GM23338 (cell line): ENCODE measurements at regions not wholly inside any gene's neighbourhood (a gene's known extent, or its start where the extent isn't known, plus 50 kb on each side); places are given as distances from the start of the nearest gene placed in this dataset.

Experiments used
- ATAC-seq: fragments of 200-7000 bp; cut with Tn5 transposase; 3 replicates; pipeline ENCODE4 v1.9.1; 2020
- DNase-seq: peaks from one replicate; pipeline ENCODE4 v3.0.0-alpha.2; 2015; ENCODE audit warnings: low spot score
- H2AFZ ChIP-seq: fragments of 200-600 bp; sonication (generic); 2 replicates; pipeline ENCODE4 v1.8.0; 2016; ENCODE audit warnings: antibody characterized with exemption, mild to moderate bottlenecking, moderate library complexity
- H3F3A ChIP-seq: fragments of 200-600 bp; sonication (generic); replicated peaks from 2 replicates; pipeline ENCODE4 v1.8.0; 2017; ENCODE audit warnings: antibody characterized with exemption, mixed run types, low read depth
- H3K27ac ChIP-seq: fragments of 200-600 bp; sonication (generic); 2 replicates; pipeline ENCODE4 v1.6.1; 2016; ENCODE audit warnings: low read depth
- H3K27me3 ChIP-seq: fragments of 200-600 bp; sonication (generic); 2 replicates; pipeline ENCODE4 v1.8.0; 2016; ENCODE audit warnings: mild to moderate bottlenecking, mixed run types, moderate library complexity; ENCODE audit not compliant: insufficient read depth
- H3K36me3 ChIP-seq: fragments of 200-600 bp; sonication (generic); 2 replicates; pipeline ENCODE4 v1.8.0; 2016; ENCODE audit warnings: mild to moderate bottlenecking; ENCODE audit not compliant: insufficient read depth
- H3K4me1 ChIP-seq: fragments of 200-600 bp; sonication (generic); 2 replicates; pipeline ENCODE4 v1.8.0; 2016; ENCODE audit warnings: mild to moderate bottlenecking, moderate library complexity; ENCODE audit not compliant: insufficient read depth
- H3K4me2 ChIP-seq: fragments of 200-600 bp; sonication (generic); 2 replicates; pipeline ENCODE4 v1.7.1; 2017; ENCODE audit warnings: mixed run types
- H3K4me3 ChIP-seq: fragments of 200-600 bp; sonication (generic); 2 replicates; pipeline ENCODE4 v1.6.1; 2016; ENCODE audit warnings: mixed run types
- H3K79me2 ChIP-seq: fragments of 200-600 bp; sonication (generic); replicated peaks from 2 replicates; pipeline ENCODE4 v1.8.0; 2017; ENCODE audit warnings: mild to moderate bottlenecking; ENCODE audit not compliant: insufficient read depth
- H3K9me2 ChIP-seq: fragments of 200-600 bp; sonication (generic); 2 replicates; pipeline ENCODE4 v1.8.0; 2017; ENCODE audit not compliant: insufficient read depth
- H4K20me1 ChIP-seq: fragments of 200-600 bp; sonication (generic); replicated peaks from 2 replicates; pipeline ENCODE4 v1.8.0; 2017; ENCODE audit warnings: mild to moderate bottlenecking; ENCODE audit not compliant: insufficient read depth
- H3K27ac Mint-ChIP-seq: 2 replicates; pipeline ENCODE4 v1.8.0; 2020; ENCODE audit warnings: inconsistent platforms, mild to moderate bottlenecking, moderate library complexity, mixed read lengths
- H3K27me3 Mint-ChIP-seq: 3 replicates; pipeline ENCODE4 v1.8.0; 2022; ENCODE audit warnings: low read depth, mild to moderate bottlenecking, moderate library complexity, mixed read lengths, inconsistent platforms; ENCODE audit not compliant: insufficient read depth, poor library complexity
- H3K36me3 Mint-ChIP-seq: 3 replicates; pipeline ENCODE4 v1.8.0; 2021; ENCODE audit warnings: low read depth, mild to moderate bottlenecking, inconsistent platforms, moderate library complexity, mixed read lengths
- H3K4me1 Mint-ChIP-seq: 3 replicates; pipeline ENCODE4 v1.8.0; 2020; ENCODE audit warnings: mild to moderate bottlenecking, inconsistent platforms, mixed read lengths
- H3K4me3 Mint-ChIP-seq: 3 replicates; pipeline ENCODE4 v1.8.0; 2021; ENCODE audit warnings: moderate library complexity, mild to moderate bottlenecking, inconsistent platforms, mixed read lengths
- H3K9me3 Mint-ChIP-seq: 3 replicates; pipeline ENCODE4 v1.8.0; 2020; ENCODE audit warnings: moderate library complexity, mild to moderate bottlenecking, inconsistent platforms, mixed read lengths
- CREB1 ChIP-seq: fragments of 250-450 bp; sonication (Bioruptor Pico); IDR thresholded peaks from 2 replicates; pipeline ENCODE4 v1.5.0; 2020; ENCODE audit warnings: low read depth, mild to moderate bottlenecking, moderate library complexity
- CTCF ChIP-seq, 2 experiments: fragments of 200-600 bp in 1 of 2; sonication (generic) in 1 of 2; conservative IDR thresholded peaks; 2 replicates each; pipeline versions ENCODE4 v1.5.1 to v1.6.1; 2016 to 2017; ENCODE audit warnings: antibody characterized with exemption in 2 of 2, low read depth in 2 of 2, mild to moderate bottlenecking in 2 of 2, moderate library complexity in 1 of 2
- ETS1 ChIP-seq: IDR thresholded peaks from 2 replicates; pipeline ENCODE4 v1.6.1; 2016; ENCODE audit warnings: antibody characterized with exemption
- EZH2 ChIP-seq: fragments of 200-600 bp; sonication (generic); IDR thresholded peaks from one replicate; pipeline ENCODE4 v1.8.0; 2017; ENCODE audit warnings: antibody characterized with exemption, mild to moderate bottlenecking, low read depth; ENCODE audit not compliant: unreplicated experiment
- EZH2phosphoT487 ChIP-seq: fragments of 200-600 bp; sonication (generic); IDR thresholded peaks from one replicate; pipeline ENCODE4 v1.8.1; 2018; ENCODE audit warnings: antibody characterized with exemption; ENCODE audit not compliant: unreplicated experiment
- JUNB ChIP-seq: IDR thresholded peaks from one replicate; pipeline ENCODE4 v1.6.1; 2016; ENCODE audit warnings: antibody characterized with exemption; ENCODE audit not compliant: unreplicated experiment
- NANOG ChIP-seq: IDR thresholded peaks from 2 replicates; pipeline ENCODE4 v1.6.1; 2016; ENCODE audit warnings: antibody characterized with exemption, borderline replicate concordance
- POLR2AphosphoS5 ChIP-seq: IDR thresholded peaks from 2 replicates; pipeline ENCODE4 v1.6.1; 2016; ENCODE audit warnings: antibody characterized with exemption, low read depth
- REST ChIP-seq: IDR thresholded peaks from one replicate; pipeline ENCODE4 v1.6.1; 2018; ENCODE audit warnings: antibody characterized with exemption; ENCODE audit not compliant: unreplicated experiment
- STAT1 ChIP-seq: IDR thresholded peaks from one replicate; pipeline ENCODE4 v1.6.1; 2016; ENCODE audit warnings: antibody characterized with exemption; ENCODE audit not compliant: unreplicated experiment
- ZNF114 ChIP-seq: fragments of 250-450 bp; sonication (Bioruptor Pico); IDR thresholded peaks from 2 replicates; pipeline ENCODE4 v1.5.0; 2020; ENCODE audit warnings: mild to moderate bottlenecking, moderate library complexity
- ZNF331 ChIP-seq: fragments of 250-450 bp; sonication (Bioruptor Pico); IDR thresholded peaks from 2 replicates; pipeline ENCODE4 v1.5.0; 2020; ENCODE audit warnings: low read depth, mild to moderate bottlenecking, moderate library complexity
- ZNF462 ChIP-seq: fragments of 250-450 bp; sonication (Bioruptor Pico); IDR thresholded peaks from 2 replicates; pipeline ENCODE4 v1.5.0; 2020; ENCODE audit warnings: mild to moderate bottlenecking, moderate library complexity

- Mint-ChIP-seq H3K27me3 (no peaks in the 10 kb centered on the region), H3K27ac (no peak overlapping the region), H3K36me3 (peaks cover 6% of the 10 kb centered on the region; the same call in 1 of the 3 replicates), H3K4me1 (no peaks in the 10 kb centered on the region), H3K9me3 (peaks cover 10% of the 10 kb centered on the region), H3K4me3 (no peak overlapping the region)
- H3K4me1 ChIP-seq = no peaks in the 10 kb centered on the region
- H3K4me3 ChIP-seq = no peak overlapping the region
- H3K36me3 ChIP-seq = no peaks in the 10 kb centered on the region
- no peak overlapping the region for H2AFZ ChIP-seq
- no peak overlapping the region for H3K4me2 ChIP-seq
- H3K9me2 ChIP-seq = no peaks in the 10 kb centered on the region; the same call in 1 of the 2 replicates
- ATAC-seq (no peak), DNase-seq (no peak)
- H3K79me2 ChIP-seq = no peaks in the 10 kb centered on the region
- H3K27ac ChIP-seq = no peak overlapping the region
- TF ChIP-seq CREB1 (no peak), NANOG (no peak), ETS1 (no peak), JUNB (no peak), POLR2AphosphoS5 (no peak), STAT1 (no peak), REST (no peak), EZH2 (no peak), ZNF331 (CRISPR knock-in tag) (no peak), ZNF462 (CRISPR knock-in tag) (no peak), EZH2phosphoT487 (no peak), ZNF114 (CRISPR knock-in tag) (no peak), CTCF (conservative IDR thresholded peaks at IDR 0.05; ENCODE audit: low read depth in 2 of 2) (no peak)
- H4K20me1 ChIP-seq = no peaks in the 10 kb centered on the region
- no peaks in the 10 kb centered on the region for H3K27me3 ChIP-seq
- H3F3A ChIP-seq = no peaks in the 10 kb centered on the region
Observed at GRCh38 chr4:35491093-35491492, 753.2 kb downstream of the ARAP2 start.
